ENCODE measurements at regions not wholly inside any gene's neighbourhood (a gene's known extent, or its start where the extent isn't known, plus 50 kb on each side); places are given as distances from the start of the nearest gene placed in this dataset.

DNA sequence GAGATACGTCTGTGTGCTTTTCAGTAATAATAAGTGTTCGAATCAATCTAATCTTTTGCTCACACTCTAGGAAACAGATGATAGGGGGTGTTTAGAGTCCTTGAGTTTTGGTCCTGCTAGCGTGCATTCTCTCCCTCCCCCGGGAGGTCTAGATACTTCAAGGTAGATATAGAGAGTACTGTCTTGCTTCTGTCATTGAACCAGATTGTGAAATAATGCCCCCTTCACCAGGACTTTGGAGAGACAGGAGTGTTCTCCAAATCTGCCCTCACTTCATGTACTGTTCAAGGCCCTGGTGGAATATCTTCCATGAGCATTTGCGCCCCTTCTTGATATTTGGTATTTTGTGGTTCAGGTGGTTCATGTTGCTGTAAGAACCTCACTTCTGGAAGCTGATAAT lies 59.4 kb upstream of the MGAT5 start:
- DNase-seq: no peak

DNA sequence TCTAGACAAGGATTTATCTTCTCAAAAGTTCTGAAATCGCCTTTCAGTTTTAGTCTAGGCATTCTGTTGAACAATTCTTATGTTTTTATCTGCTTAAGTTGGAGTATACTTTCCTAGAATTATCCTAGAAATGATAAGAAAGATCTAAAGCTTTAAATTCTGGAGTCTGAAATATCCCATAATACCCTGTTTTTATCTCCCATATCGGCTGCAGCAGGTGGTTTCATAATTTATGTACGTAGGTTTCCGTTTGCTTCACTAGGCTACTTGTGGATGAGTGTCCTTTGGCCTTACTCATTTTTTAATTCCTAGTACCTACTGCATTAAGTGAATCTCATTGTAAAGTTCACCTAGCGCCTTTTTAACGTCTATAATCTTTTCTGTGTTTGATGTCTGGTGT lies 58.5 kb upstream of the MGAT5 start:
- DNase-seq: no peak

DNA sequence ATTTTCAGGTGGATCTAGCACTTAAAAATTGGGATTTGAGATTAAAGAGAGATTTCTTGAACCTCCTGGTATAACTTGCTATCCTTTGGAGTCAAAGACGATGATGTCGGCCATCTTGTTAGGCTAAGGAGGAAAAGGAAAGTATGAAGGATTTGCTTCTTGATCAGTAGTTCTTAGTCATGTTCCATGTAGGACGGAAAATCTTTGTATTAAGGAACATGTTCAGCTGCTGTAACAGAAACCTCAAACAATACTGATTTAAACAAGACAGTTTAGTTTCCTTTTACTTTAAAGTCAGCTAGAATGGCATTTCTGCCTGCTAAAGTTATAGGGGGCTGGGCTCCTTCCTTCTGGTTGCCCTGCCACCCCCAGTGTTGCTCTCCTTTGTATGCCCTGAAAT lies 56.4 kb upstream of the MGAT5 start:
- no peak for DNase-seq

DNA sequence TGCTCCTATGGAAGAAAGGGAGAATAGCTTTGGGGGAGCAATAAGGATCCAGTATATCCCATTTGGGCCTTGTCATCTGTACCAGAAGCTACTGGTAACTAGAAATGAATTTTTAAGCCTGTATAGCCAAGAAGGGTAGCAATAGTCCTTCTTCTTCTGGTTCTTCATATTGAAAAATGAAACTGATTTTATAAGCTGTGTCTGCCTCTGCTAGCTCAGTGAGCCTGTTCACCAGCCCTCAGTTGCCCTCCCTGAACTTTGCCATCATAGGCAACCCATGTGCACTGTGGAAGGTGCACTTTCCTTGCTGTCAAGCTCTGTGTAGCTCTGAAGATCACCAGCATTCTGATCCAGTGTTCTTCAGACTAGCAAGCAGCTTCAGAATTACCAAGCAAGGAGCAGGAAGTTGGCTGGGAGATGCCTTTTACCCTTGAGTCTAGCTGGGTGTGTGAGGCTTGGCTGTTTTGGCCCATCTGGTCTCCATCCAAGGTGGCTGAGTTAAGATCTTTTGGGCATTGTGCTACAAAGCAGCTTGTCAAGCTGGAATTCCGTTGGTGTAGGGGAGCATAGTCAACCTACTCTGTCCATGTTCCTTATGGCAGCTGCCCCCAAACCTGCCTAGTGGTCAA lies 55.8 kb upstream of the MGAT5 start:
- no peak for DNase-seq

DNA sequence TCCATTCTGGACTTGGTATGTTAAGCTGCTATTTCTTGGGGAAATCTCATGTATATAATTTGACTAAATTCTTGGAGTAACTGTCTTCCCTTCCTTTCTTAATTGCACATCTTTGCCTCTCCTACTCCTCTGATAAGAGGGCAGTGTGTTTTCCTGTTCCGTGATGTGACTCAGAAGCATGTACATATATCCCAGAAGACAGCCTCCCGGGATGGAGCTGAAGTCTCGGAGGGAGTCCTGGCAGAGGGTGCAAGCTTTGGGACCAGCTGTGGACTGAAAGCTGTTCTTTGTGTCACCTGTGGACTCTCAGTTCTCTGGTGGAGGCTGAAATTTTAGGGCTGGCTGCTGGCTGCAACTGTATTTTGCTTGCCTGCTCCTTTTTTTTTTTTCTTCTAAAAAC lies 54.7 kb upstream of the MGAT5 start:
- no peak for DNase-seq

DNA sequence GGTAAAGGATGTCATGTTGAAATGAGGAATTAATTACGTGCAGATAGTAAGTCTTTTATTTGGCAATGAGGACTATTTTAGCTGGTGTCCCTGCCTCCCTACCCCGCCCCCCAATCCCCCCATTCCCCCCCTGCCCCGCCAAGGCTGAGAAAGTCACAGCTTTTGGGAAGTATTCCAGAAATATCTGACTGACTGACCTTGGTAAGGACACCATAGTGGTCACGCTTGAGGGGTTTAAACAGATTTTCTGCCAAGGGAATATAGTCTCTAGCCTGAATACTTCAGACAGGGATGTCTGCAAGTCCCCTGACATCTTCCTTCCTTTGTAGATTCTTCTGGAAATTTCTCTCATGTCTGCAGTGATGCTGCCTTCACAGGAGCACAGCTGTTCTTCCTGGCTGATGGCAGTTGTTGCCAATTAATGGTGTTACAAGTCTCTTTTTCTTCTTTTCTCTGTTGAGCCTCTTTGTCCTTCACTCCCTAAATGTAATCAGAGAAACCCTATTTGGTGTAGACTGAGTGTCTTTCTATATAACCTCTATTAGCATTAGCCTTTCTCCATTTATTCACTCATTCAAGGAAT lies 53.7 kb upstream of the MGAT5 start:
- DNase-seq: no peak

DNA sequence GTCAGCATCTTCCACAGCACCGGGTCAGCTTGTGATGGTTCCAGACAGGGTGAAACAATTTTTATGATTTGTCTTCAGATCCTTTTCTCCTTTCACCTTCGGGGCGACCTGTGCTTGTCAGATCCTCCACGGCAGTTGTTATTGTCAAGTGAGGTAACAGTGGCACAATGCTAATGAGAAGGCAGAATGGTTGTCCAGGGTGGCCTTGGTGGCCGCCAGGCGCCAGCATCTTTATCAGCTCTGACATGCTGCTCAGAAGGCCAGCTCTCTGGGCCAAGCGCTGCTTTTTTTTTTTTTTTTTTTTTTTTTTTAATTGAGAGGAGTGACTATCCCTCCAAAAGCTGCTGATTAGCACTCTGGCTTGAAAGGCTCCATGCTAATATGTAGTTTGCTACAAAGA lies 52.3 kb upstream of the MGAT5 start:
- no peak for DNase-seq

DNA sequence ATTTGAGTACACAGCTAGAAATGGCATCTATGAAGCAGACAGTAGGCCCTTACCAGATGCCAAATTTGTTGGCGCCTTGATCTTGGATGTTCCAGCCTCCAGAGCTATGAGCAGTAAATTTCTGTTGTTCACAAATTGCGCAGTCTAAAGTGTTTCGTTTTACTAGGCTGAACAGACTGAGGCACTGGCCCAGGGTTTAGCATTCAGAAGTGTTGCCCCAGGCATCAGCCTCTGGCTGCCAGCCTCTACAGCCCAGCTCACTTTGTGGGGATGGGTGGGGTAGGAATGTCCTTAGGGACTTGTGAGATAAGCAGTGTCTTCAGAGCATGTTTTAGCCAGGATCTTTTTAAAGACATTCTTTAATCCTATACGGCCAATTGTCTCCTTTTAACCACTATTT lies 51.5 kb upstream of the MGAT5 start:
- no peak for DNase-seq

DNA sequence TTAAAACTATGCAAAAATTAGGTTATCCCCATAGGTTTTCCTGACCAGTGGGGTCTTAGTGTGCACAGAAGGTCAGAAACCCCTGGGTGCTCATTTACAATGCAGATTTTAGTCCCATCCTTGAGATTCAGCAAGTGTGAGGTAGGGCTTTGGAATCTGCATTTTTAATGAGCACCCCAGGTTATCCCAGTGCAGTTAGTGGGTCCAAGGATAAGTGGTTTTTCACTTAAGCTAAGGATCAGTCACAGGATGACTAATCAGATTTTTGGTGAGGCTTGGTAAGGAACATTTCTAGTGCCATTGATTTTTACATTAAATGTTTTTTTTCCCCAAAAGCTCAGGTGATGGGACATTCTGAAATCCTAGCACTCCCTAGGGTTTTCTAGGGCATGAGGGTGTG lies 50.7 kb upstream of the MGAT5 start:
- DNase-seq: no peak
